ENCODE measurements at regions not wholly inside any gene's neighbourhood (a gene's known extent, or its start where the extent isn't known, plus 50 kb on each side); places are given as distances from the start of the nearest gene placed in this dataset.

- TF ChIP-seq EZH2 (IDR thresholded peaks at IDR 0.05; ENCODE audit: low read length, missing control alignments) (no peak), CTCF (conservative IDR thresholded peaks at IDR 0.05 in 1 of 2, IDR thresholded peaks at IDR 0.05 in 1 of 2; ENCODE audit: low read depth in 1 of 2, low read length in 2 of 2) (no peak)
Observed at GRCh38 chr18:78721981-78722380, 257.6 kb upstream of the SALL3 start.

Measured in fibroblast of lung (primary cell).